SU-DHL-6 (cell line): ENCODE measurements at regions not wholly inside any gene's neighbourhood (a gene's known extent, or its start where the extent isn't known, plus 50 kb on each side); places are given as distances from the start of the nearest gene placed in this dataset.

Experiments used
- CTCF ChIP-seq: fragments of 200-600 bp; sonication (generic); IDR thresholded peaks from one replicate; pipeline ENCODE4 v1.5.1; 2017; ENCODE audit warnings: antibody characterized with exemption, mild to moderate bottlenecking, low read length, moderate library complexity; ENCODE audit not compliant: insufficient read depth, poor library complexity, severe bottlenecking
- EZH2phosphoT487 ChIP-seq: fragments of 200-600 bp; sonication (generic), shearing (Covaris generic); conservative IDR thresholded peaks from 2 replicates; pipeline ENCODE4 v1.6.1; 2018; ENCODE audit warnings: mild to moderate bottlenecking, antibody characterized with exemption, low read length, moderate library complexity, mixed read lengths

GRCh38 chr16:49921791-49922456, 66.0 kb upstream of the ZNF423 start:
- TF ChIP-seq CTCF (peak; percentile 67), EZH2phosphoT487 (no peak)
